Tibial artery (tissue), 4 donors: ENCODE measurements at regions not wholly inside any gene's neighbourhood (a gene's known extent, or its start where the extent isn't known, plus 50 kb on each side); places are given as distances from the start of the nearest gene placed in this dataset.

Source experiments
- DNase-seq, 2 donors: peaks; one replicate each; pipeline ENCODE4 v3.0.0-alpha.2; 2019
- H3K27ac ChIP-seq, 2 donors: fragments of 200-600 bp; sonication (generic) in 1 of 2; 1 replicate in 1 of 2; 2 replicates in 1 of 2; pipeline ENCODE4 v1.5.1; 2018 to 2019; ENCODE audit warnings: mild to moderate bottlenecking in 1 of 2
- H3K27me3 ChIP-seq, 2 donors: fragments of 200-600 bp; sonication (generic) in 1 of 2; one replicate each; pipeline versions ENCODE4 v1.5.1 to v1.6.0; 2016 to 2019
- H3K36me3 ChIP-seq, 3 donors: fragments of 200-600 bp; sonication (generic) in 2 of 3; one replicate each; pipeline ENCODE4 v1.5.1; 2016 to 2019; ENCODE audit warnings: mild to moderate bottlenecking in 2 of 3
- H3K4me1 ChIP-seq, 4 donors: fragments of 200-600 bp; sonication (generic) in 2 of 4; 1 replicate in 3 of 4; 2 replicates in 1 of 4; pipeline ENCODE4 v1.5.1; 2016 to 2019
- H3K4me3 ChIP-seq, 2 donors: fragments of 200-600 bp; sonication (generic) in 1 of 2; 1 replicate in 1 of 2; 2 replicates in 1 of 2; pipeline ENCODE4 v1.5.1; 2018 to 2019; ENCODE audit warnings: mild to moderate bottlenecking in 2 of 2
- H3K9me3 ChIP-seq, 3 donors: fragments of 200-600 bp; sonication (generic) in 1 of 3; one replicate each; pipeline ENCODE4 v1.5.1; 2016 to 2019
- CTCF ChIP-seq, 2 experiments: fragments of 200-600 bp in 1 of 2; fragments of 450-650 bp in 1 of 2; IDR thresholded peaks; one replicate each; pipeline ENCODE4 v1.5.1; 2017 to 2019; ENCODE audit warnings: antibody characterized with exemption in 2 of 2, mild to moderate bottlenecking in 1 of 2, moderate library complexity in 1 of 2
- intact Hi-C: fragments of 100-400 bp; cut with DNase I; formaldehyde crosslinking; loops from one replicate; pipeline ENCODE4 v1.15.0; 2023; ENCODE audit warnings: low total_unique reads

GRCh38 chr1:209506101-209506500 is 77.4 kb upstream of the CAMK1G start:
- H3K36me3 ChIP-seq, result no peaks in the 10 kb centered on the region
- no peak overlapping the region for H3K27ac ChIP-seq
- H3K4me1 ChIP-seq, result no peaks in the 10 kb centered on the region
- DNase-seq, result no peak
- TF ChIP-seq CTCF (IDR thresholded peaks at IDR 0.05), result no peak
- H3K4me3 ChIP-seq, result no peak overlapping the region
- H3K27me3 ChIP-seq, result no peaks in the 10 kb centered on the region
- peaks cover 0 to 8% (median 6%) of the 10 kb centered on the region in 3 donors for H3K9me3 ChIP-seq
- intact Hi-C loops, result no loop called here

- intact Hi-C loops, result no loop called here
- H3K4me3 ChIP-seq, result no peak overlapping the region
- no peaks in the 10 kb centered on the region for H3K27me3 ChIP-seq
- no peak for TF ChIP-seq CTCF (IDR thresholded peaks at IDR 0.05)
- no peaks in the 10 kb centered on the region for H3K36me3 ChIP-seq
- no peak overlapping the region for H3K27ac ChIP-seq
- H3K9me3 ChIP-seq, result no peaks in the 10 kb centered on the region
- no peak for DNase-seq
- H3K4me1 ChIP-seq, result no peaks in the 10 kb centered on the region
These were observed 74.5 kb upstream of the CAMK1G start for GRCh38 chr1:209509039-209509438.

GRCh38 chr1:209510063-209510462 is 73.5 kb upstream of the CAMK1G start:
- no peaks in the 10 kb centered on the region for H3K4me1 ChIP-seq
- no peaks in the 10 kb centered on the region for H3K36me3 ChIP-seq
- no peak for DNase-seq
- no peaks in the 10 kb centered on the region for H3K9me3 ChIP-seq
- no peaks in the 10 kb centered on the region for H3K27me3 ChIP-seq
- TF ChIP-seq CTCF (IDR thresholded peaks at IDR 0.05), result no peak
- no peak overlapping the region for H3K27ac ChIP-seq
- H3K4me3 ChIP-seq, result no peak overlapping the region
- intact Hi-C loops, result no loop called here

GRCh38 chr1:209511169-209511568 is 72.3 kb upstream of the CAMK1G start:
- no peaks in the 10 kb centered on the region for H3K27me3 ChIP-seq
- TF ChIP-seq CTCF (IDR thresholded peaks at IDR 0.05), result no peak
- no peak for DNase-seq
- H3K36me3 ChIP-seq, result no peaks in the 10 kb centered on the region
- H3K27ac ChIP-seq, result no peak overlapping the region
- H3K4me3 ChIP-seq, result no peak overlapping the region
- no peaks in the 10 kb centered on the region for H3K9me3 ChIP-seq
- intact Hi-C loops, result no loop called here
- H3K4me1 ChIP-seq, result no peaks in the 10 kb centered on the region

- intact Hi-C loops, result no loop called here
- TF ChIP-seq CTCF (IDR thresholded peaks at IDR 0.05), result no peak
These were observed 70.7 kb upstream of the CAMK1G start for GRCh38 chr1:209512821-209513220.

GRCh38 chr1:209513226-209513625 is 70.3 kb upstream of the CAMK1G start:
- Histone ChIP-seq H3K4me1 (no peaks in the 10 kb centered on the region), H3K9me3 (no peaks in the 10 kb centered on the region), H3K36me3 (no peaks in the 10 kb centered on the region), H3K4me3 (no peak overlapping the region), H3K27ac (no peak overlapping the region), H3K27me3 (no peaks in the 10 kb centered on the region)
- TF ChIP-seq CTCF (IDR thresholded peaks at IDR 0.05), result no peak
- intact Hi-C loops, result no loop called here
- DNase-seq, result no peak

More at GRCh38 chr1:209512821-209513220, 70.7 kb upstream of the CAMK1G start:
- no peaks in the 10 kb centered on the region for H3K9me3 ChIP-seq
- H3K27me3 ChIP-seq, result no peaks in the 10 kb centered on the region
- no peak overlapping the region for H3K27ac ChIP-seq
- H3K4me1 ChIP-seq, result no peaks in the 10 kb centered on the region
- no peaks in the 10 kb centered on the region for H3K36me3 ChIP-seq
- H3K4me3 ChIP-seq, result no peak overlapping the region
- no peak for DNase-seq
